Lung (tissue), 11 donors: ENCODE measurements at regions not wholly inside any gene's neighbourhood (a gene's known extent, or its start where the extent isn't known, plus 50 kb on each side); places are given as distances from the start of the nearest gene placed in this dataset.

Experiments
- ATAC-seq: fragments of 200-7000 bp; cut with Tn5 transposase; one replicate; pipeline ENCODE4 v1.9.1; 2020; ENCODE audit warnings: moderate number of reproducible peaks; ENCODE audit not compliant: insufficient read depth, low FRiP score
- DNase-seq, 3 donors: peaks; one replicate each; pipeline ENCODE4 v3.0.0-alpha.2; 2013 to 2017
- H3K27ac ChIP-seq, 2 donors: one replicate each; pipeline ENCODE4 v1.5.1; 2013; ENCODE audit warnings: mild to moderate bottlenecking in 2 of 2, moderate library complexity in 2 of 2, control low read depth in 1 of 2, inconsistent platforms in 1 of 2, low read depth in 1 of 2, low read length in 1 of 2
- H3K27me3 ChIP-seq, 3 donors: one replicate each; pipeline ENCODE4 v1.5.1; 2013; ENCODE audit warnings: low read length in 2 of 3; ENCODE audit not compliant: control insufficient read depth in 3 of 3, insufficient read depth in 3 of 3
- H3K36me3 ChIP-seq, 4 donors: one replicate each; pipeline ENCODE4 v1.5.1; 2013; ENCODE audit warnings: low read length in 4 of 4, mild to moderate bottlenecking in 1 of 4, moderate library complexity in 1 of 4; ENCODE audit not compliant: control insufficient read depth in 4 of 4, insufficient read depth in 4 of 4
- H3K4me1 ChIP-seq, 5 donors: one replicate each; pipeline ENCODE4 v1.5.1; 2013; ENCODE audit warnings: low read length in 5 of 5, mild to moderate bottlenecking in 2 of 5, moderate library complexity in 1 of 5; ENCODE audit not compliant: control insufficient read depth in 5 of 5, insufficient read depth in 5 of 5
- H3K4me3 ChIP-seq: one replicate; pipeline ENCODE4 v1.5.1; 2013; ENCODE audit warnings: mild to moderate bottlenecking, control low read depth, moderate library complexity
- H3K9ac ChIP-seq, 2 donors: one replicate each; pipeline ENCODE4 v1.5.1; 2013; ENCODE audit warnings: low read length in 2 of 2, control low read depth in 1 of 2; ENCODE audit not compliant: insufficient read depth in 1 of 2
- H3K9me3 ChIP-seq, 4 donors: one replicate each; pipeline ENCODE4 v1.5.1; 2013; ENCODE audit warnings: low read length in 3 of 4, mild to moderate bottlenecking in 1 of 4, moderate library complexity in 1 of 4; ENCODE audit not compliant: control insufficient read depth in 4 of 4, insufficient read depth in 3 of 4
- WGBS, 2 donors: extraction: QIAGEN DNeasy Blood & Tissue Kit; methylation state at CpG; one replicate each; pipeline ENCODE4 v1.1.7; 2013; 5-methylcytosine and 5-hydroxymethylcytosine counted together
- TF ChIP-seq, protein P1 (sequence below): IDR thresholded peaks from 2 replicates; pipeline ENCODE4 v1.5.1; 2012; ENCODE audit warnings: mild to moderate bottlenecking; ENCODE audit errors: control extremely low read depth, extremely low read depth
- donor health status: control.
- donor health status: control.
- donor health status: Bipolar disorder and iron deficiency.
- donor health status: healthy.
- donor health status: DM: yes; HTN: yes; CAD: no.

DNA sequence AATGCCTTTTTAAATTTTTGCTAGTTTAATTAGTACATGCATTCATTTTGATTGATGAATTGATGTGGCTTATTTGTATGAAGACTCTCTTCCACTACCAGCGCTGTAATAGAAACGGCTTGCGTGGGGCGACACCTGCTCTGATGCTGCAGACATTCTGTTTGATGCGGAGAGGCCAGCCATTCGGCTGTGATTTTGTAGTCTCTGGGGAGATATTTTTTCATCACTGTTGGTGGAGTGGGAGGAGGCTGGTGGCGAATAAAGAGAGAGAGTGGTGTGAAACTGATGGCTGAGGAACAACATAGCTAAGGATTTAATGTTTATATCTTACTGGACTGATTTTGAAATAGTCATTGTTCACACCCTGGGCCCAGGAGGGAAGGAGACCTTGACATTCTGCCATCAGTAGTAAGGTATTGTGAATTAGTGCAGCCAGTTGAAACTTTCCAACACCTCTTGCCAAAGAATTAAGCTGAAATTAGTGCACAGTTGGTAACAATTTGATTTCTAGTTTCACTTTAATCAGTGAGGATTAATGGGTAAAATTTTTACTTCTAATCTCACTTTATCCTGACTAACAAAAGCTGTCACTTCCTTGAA lies 224.1 kb downstream of the MTX2 start:
- Histone ChIP-seq H3K27ac (no peak overlapping the region), H3K36me3 (no peaks in the 10 kb centered on the region), H3K27me3 (no peaks in the 10 kb centered on the region), H3K9ac (no peak overlapping the region), H3K4me3 (no peak overlapping the region), H3K4me1 (peaks cover 0 to 27% (median 3%) of the 10 kb centered on the region in 5 donors), H3K9me3 (peaks cover 0 to 1% (median 0%) of the 10 kb centered on the region in 4 donors)
- 89 to 90% methylated on average over 7 of the region's 7 CpGs for WGBS, 2 donors
- no peak for DNase-seq
- no peak for ATAC-seq
- TF ChIP-seq, protein P1, sequence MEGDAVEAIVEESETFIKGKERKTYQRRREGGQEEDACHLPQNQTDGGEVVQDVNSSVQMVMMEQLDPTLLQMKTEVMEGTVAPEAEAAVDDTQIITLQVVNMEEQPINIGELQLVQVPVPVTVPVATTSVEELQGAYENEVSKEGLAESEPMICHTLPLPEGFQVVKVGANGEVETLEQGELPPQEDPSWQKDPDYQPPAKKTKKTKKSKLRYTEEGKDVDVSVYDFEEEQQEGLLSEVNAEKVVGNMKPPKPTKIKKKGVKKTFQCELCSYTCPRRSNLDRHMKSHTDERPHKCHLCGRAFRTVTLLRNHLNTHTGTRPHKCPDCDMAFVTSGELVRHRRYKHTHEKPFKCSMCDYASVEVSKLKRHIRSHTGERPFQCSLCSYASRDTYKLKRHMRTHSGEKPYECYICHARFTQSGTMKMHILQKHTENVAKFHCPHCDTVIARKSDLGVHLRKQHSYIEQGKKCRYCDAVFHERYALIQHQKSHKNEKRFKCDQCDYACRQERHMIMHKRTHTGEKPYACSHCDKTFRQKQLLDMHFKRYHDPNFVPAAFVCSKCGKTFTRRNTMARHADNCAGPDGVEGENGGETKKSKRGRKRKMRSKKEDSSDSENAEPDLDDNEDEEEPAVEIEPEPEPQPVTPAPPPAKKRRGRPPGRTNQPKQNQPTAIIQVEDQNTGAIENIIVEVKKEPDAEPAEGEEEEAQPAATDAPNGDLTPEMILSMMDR: no peak

DNA sequence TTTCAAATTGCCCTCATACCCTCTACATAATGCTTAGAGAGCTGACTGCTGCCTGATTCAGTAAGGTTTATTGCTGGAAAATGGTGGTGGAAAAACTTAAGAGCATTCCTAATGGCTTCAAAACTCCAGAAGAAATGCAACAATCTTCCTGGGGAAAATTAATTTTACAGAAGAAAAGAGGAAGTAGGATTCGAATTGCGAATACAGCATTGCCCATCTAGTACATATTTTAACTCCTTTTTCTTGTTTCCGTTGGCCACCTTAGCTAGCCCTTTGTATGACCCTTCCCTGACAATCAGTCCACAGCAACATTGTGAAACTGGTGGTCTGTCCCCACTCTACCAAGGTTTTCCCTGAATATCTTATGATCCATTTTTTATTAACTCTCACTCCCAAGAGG lies 224.7 kb downstream of the MTX2 start:
- ATAC-seq: no peak
- no peaks in the 10 kb centered on the region for H3K36me3 ChIP-seq

DNA sequence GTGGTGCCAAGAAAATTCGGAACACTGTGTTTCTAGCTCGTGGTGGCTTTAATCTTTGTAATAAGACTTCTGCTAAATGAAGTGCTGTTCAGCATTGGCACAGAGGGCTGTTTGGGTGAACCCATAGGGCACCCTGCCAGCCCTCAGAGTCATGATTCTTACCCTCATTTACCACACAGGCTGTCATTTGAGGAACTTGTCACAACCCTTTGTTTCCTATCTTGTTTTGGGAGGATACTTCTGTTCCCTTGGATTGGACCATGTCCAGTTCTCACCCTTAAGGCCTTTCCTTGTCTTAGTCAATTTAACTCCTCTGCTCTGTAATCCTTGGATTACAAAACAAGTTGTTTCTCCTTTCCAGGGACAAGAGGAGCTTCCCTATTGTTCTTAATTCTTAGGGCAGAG lies 225.7 kb downstream of the MTX2 start:
- ATAC-seq: peak; percentile 55
- H3K27me3 ChIP-seq: no peaks in the 10 kb centered on the region
- peak in 1 of 3 donors; percentile 40 for DNase-seq
- H3K9me3 ChIP-seq: peaks cover 0 to 1% (median 0%) of the 10 kb centered on the region in 4 donors
- no peak overlapping the region for H3K4me3 ChIP-seq
- no peak overlapping the region for H3K9ac ChIP-seq
- no peak overlapping the region for H3K27ac ChIP-seq
- 5 to 11% methylated on average over 2 of the region's 2 CpGs for WGBS, 2 donors
- no peaks in the 10 kb centered on the region for H3K36me3 ChIP-seq
- TF ChIP-seq, protein P1: no peak
- H3K4me1 ChIP-seq: peaks cover 0 to 27% (median 3%) of the 10 kb centered on the region in 5 donors

More for the DNA sequence above, 224.7 kb downstream of the MTX2 start:
- H3K27ac ChIP-seq: no peak overlapping the region
- TF ChIP-seq, protein P1: no peak
- WGBS, 2 donors: 55 to 74% methylated on average over 3 of the region's 3 CpGs
- no peak for DNase-seq
- H3K9me3 ChIP-seq: peaks cover 0 to 1% (median 0%) of the 10 kb centered on the region in 4 donors
- peaks cover 0 to 27% (median 3%) of the 10 kb centered on the region in 5 donors for H3K4me1 ChIP-seq
- H3K4me3 ChIP-seq: no peak overlapping the region
- H3K9ac ChIP-seq: no peak overlapping the region
- no peaks in the 10 kb centered on the region for H3K27me3 ChIP-seq

DNA sequence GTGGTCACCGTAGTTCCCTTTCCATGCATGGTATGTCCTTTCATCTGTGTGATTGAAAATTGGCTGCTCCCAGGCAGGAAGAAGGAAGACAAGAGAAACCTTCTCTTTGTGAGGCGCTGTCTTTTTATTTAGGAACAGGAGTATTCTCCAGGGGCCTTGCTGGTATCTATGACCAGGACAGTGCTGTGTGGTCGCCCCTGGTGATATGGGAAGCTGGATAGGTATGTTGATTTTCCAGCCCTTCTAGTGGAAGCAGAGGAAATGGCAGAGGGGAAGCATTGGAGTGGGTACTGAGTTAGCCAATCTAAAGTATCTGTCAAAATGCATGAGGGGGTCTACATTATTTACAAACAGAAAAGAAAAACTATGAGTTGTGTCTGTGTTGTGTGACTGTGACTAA lies 226.6 kb downstream of the MTX2 start:
- Histone ChIP-seq H3K9me3 (peaks cover 0 to 1% (median 0%) of the 10 kb centered on the region in 4 donors), H3K27me3 (no peaks in the 10 kb centered on the region), H3K27ac (no peak overlapping the region), H3K4me3 (no peak overlapping the region), H3K36me3 (no peaks in the 10 kb centered on the region), H3K4me1 (peaks cover 0 to 28% (median 1%) of the 10 kb centered on the region in 5 donors), H3K9ac (no peak overlapping the region)
- ATAC-seq (no peak), DNase-seq (no peak)
- WGBS, 2 donors: 90 to 96% methylated on average over 3 of the region's 3 CpGs
- TF ChIP-seq, protein P1: no peak
